Stomach smooth muscle (tissue), 2 donors: ENCODE measurements at regions not wholly inside any gene's neighbourhood (a gene's known extent, or its start where the extent isn't known, plus 50 kb on each side); places are given as distances from the start of the nearest gene placed in this dataset.
"Not testable (repeated sequence)": the region's sequence is repeated elsewhere in the genome, so short reads cannot be mapped to it uniquely, and the experiment has no call there.

Source experiments
- H3K27ac ChIP-seq: one replicate; pipeline ENCODE4 v1.7.0; 2013; ENCODE audit warnings: mild to moderate bottlenecking, low read length, inconsistent platforms
- H3K27me3 ChIP-seq, 2 donors: one replicate each; pipeline ENCODE4 v1.7.0; 2013; ENCODE audit warnings: low read length in 2 of 2; ENCODE audit not compliant: insufficient read depth in 2 of 2, control insufficient read depth in 1 of 2
- H3K36me3 ChIP-seq, 2 donors: one replicate each; pipeline ENCODE4 v1.7.0; 2013; ENCODE audit warnings: low read length in 2 of 2; ENCODE audit not compliant: control insufficient read depth in 2 of 2, insufficient read depth in 2 of 2
- H3K4me1 ChIP-seq: one replicate; pipeline ENCODE4 v1.7.0; 2013; ENCODE audit warnings: low read length; ENCODE audit not compliant: control insufficient read depth, insufficient read depth
- H3K4me3 ChIP-seq, 2 donors: one replicate each; pipeline ENCODE4 v1.7.0; 2013; ENCODE audit warnings: low read length in 2 of 2
- H3K9ac ChIP-seq, 2 donors: one replicate each; pipeline ENCODE4 v1.7.0; 2013; ENCODE audit warnings: low read length in 2 of 2, mild to moderate bottlenecking in 1 of 2
- H3K9me3 ChIP-seq, 2 donors: one replicate each; pipeline ENCODE4 v1.7.0; 2013; ENCODE audit warnings: low read length in 2 of 2; ENCODE audit not compliant: control insufficient read depth in 2 of 2
- donor health status: healthy.
- donor health status: Pancreatic carcinoma.

GRCh38 chr1:164093543-164093942, 465.4 kb upstream of the PBX1 start:
- Histone ChIP-seq H3K9ac (no peak overlapping the region), H3K9me3 (no peaks in the 10 kb centered on the region), H3K36me3 (no peaks in the 10 kb centered on the region), H3K4me3 (no peak overlapping the region), H3K27ac (no peak overlapping the region), H3K4me1 (no peaks in the 10 kb centered on the region), H3K27me3 (no peaks in the 10 kb centered on the region)

DNA sequence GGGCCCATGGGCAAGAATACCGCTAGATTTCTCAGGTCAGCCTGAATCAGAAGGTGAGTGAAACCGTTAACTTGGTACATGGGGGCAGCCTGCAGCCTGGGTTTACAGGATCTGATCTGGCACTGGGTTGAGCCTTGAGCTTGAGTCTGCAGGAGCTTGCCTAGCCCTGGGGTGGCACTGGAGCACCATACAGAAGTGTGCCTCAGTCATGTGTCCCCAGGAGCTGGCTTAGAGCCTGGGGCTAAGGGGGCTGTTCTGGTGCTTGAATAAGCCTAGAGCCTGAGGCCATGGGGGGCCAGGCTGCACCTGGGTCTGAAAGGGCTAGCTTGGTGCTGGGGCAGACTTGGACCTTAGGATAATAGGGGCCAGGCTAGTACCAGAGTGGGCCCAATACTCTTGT, 457.2 kb upstream of the PBX1 start:
- Histone ChIP-seq H3K36me3 (no peaks in the 10 kb centered on the region), H3K9ac (no peak overlapping the region), H3K27ac (no peak overlapping the region), H3K27me3 (no peaks in the 10 kb centered on the region), H3K9me3 (peaks cover 0 to 4% of the 10 kb centered on the region in 2 donors), H3K4me1 (no peaks in the 10 kb centered on the region), H3K4me3 (no peak overlapping the region)

DNA sequence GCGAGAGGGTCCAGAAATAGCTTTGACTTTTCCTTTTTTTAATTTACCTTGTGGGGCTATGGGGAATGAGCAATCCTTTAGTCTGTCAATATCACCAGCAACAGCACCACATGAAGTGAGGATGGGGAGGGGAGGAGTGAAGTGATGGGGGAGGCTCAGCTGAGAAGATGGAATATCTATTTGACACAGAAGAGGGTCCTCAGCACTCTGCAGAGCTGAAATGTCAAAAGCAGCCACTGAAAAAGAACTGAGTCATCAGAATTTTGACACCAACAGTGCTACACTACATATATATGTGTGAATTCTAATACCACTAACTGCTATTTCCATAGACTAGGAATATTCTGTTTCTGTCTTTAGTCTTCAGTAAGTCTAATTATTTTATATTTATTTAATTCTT, 427.0 kb upstream of the PBX1 start:
- H3K27ac ChIP-seq, result no peak overlapping the region
- H3K4me1 ChIP-seq, result no peaks in the 10 kb centered on the region
- no peak overlapping the region for H3K4me3 ChIP-seq
- no peaks in the 10 kb centered on the region for H3K27me3 ChIP-seq
- H3K9me3 ChIP-seq, result no peaks in the 10 kb centered on the region
- no peaks in the 10 kb centered on the region for H3K36me3 ChIP-seq
- H3K9ac ChIP-seq, result no peak overlapping the region

GRCh38 chr1:164137273-164137925, 421.6 kb upstream of the PBX1 start:
- Histone ChIP-seq H3K36me3 (no peaks in the 10 kb centered on the region), H3K27ac (no peak overlapping the region), H3K4me1 (no peaks in the 10 kb centered on the region), H3K9ac (no peak overlapping the region), H3K27me3 (no peaks in the 10 kb centered on the region), H3K4me3 (no peak overlapping the region), H3K9me3 (no peaks in the 10 kb centered on the region)

DNA sequence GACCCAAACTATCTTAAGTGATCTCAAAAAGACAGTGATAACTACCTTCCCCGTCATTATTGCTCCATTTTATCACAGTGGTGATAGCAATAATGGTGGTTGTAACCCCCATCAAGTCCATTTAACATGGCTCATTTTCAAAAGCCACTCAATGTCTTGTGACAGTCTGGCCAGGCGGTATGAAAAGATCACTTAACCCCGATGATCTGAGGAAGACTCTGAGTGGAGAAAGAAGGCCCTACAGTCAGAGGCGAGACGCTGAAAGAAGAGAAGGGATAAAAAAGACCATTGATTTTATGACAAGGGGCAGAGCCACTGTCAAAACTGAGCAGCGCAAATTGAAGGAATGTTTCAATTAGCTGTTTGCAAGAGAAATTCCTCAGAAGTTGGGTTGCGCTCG, 417.2 kb upstream of the PBX1 start:
- H3K9ac ChIP-seq, result no peak overlapping the region
- no peaks in the 10 kb centered on the region for H3K4me1 ChIP-seq

GRCh38 chr1:164154622-164155021, 404.4 kb upstream of the PBX1 start:
- no peak overlapping the region for H3K27ac ChIP-seq
- H3K9ac ChIP-seq, result no peak overlapping the region
- no peaks in the 10 kb centered on the region for H3K4me1 ChIP-seq
- H3K9me3 ChIP-seq, result no peaks in the 10 kb centered on the region
- H3K4me3 ChIP-seq, result no peak overlapping the region
- H3K36me3 ChIP-seq, result no peaks in the 10 kb centered on the region
- no peaks in the 10 kb centered on the region for H3K27me3 ChIP-seq

More for the DNA sequence above, 417.2 kb upstream of the PBX1 start:
- Histone ChIP-seq H3K27me3 (no peaks in the 10 kb centered on the region), H3K36me3 (no peaks in the 10 kb centered on the region), H3K27ac (no peak overlapping the region), H3K9me3 (no peaks in the 10 kb centered on the region), H3K4me3 (no peak overlapping the region)

DNA sequence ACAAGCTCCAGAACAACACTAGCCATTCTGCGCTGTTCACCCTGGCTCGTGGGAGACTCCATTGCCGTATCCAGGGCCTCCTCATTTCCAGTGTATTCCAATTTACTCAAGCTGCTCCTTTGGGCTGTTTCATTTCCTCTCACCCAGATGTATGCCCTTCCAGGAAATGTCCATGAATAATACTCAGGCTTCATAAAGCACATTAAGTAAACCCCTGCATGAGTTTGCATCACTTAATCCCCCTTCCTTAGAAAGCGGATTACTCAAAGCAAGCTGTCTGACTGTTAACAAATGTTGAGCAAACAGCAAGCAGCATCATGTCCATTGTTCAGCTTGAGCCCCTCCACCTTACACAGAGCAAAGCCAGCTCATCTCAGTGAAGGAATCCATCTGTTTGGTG, 403.6 kb upstream of the PBX1 start:
- H3K4me3 ChIP-seq, result no peak overlapping the region
- no peaks in the 10 kb centered on the region for H3K27me3 ChIP-seq
- no peak overlapping the region for H3K9ac ChIP-seq
- H3K27ac ChIP-seq, result no peak overlapping the region
- no peaks in the 10 kb centered on the region for H3K36me3 ChIP-seq
- no peaks in the 10 kb centered on the region for H3K4me1 ChIP-seq
- H3K9me3 ChIP-seq, result no peaks in the 10 kb centered on the region

DNA sequence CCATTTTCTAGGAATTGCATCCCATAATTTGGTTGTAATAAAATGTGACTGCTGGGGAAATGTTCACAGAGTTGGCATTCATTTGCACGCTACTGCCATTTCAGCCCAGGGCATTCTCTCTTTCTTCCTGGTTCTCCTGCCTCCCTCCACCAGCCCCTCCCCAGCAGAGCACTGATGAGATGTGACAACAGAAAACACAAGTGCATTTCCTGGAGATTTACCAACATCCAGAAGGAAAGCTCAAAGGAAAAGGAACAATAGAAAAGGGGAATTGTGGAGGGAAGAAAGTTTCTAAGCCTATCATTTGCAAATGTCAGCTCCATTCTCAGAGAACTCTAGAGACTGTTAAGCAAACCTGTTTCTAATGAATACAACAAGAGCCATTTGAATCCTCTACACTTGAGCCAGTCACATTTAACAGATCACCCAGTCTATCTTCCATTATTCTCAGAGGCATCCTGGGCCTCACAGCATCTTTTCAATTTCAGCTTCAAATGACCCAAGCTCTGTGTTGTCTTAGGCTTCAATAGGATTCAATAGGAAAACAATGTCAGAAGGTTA, 395.6 kb upstream of the PBX1 start:
- no peak overlapping the region for H3K9ac ChIP-seq
- no peaks in the 10 kb centered on the region for H3K36me3 ChIP-seq
- H3K27me3 ChIP-seq, result no peaks in the 10 kb centered on the region
- no peak overlapping the region for H3K4me3 ChIP-seq
- no peaks in the 10 kb centered on the region for H3K9me3 ChIP-seq
- no peak overlapping the region for H3K27ac ChIP-seq
- no peaks in the 10 kb centered on the region for H3K4me1 ChIP-seq

DNA sequence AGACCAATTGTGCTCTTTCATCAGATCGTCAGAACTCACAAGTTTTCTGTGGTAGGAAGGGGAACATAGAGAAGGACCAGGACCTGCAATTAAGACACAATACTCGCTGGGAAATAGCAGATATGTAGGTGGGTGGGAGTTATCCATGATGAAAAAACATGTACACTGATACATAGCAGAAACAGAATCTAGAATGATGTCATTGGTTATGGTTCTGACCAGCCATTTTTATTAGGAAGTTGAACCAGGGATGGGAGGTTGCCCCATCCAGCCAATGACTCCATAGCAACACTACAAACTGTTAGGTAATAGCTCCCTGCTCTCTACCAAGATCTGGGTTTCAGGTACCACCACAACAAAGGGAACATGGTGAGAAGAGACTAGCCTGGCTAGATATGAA, 393.5 kb upstream of the PBX1 start:
- H3K9me3 ChIP-seq, result no peaks in the 10 kb centered on the region
- H3K27me3 ChIP-seq, result no peaks in the 10 kb centered on the region
- no peak overlapping the region for H3K27ac ChIP-seq
- no peaks in the 10 kb centered on the region for H3K36me3 ChIP-seq
- no peaks in the 10 kb centered on the region for H3K4me1 ChIP-seq
- H3K4me3 ChIP-seq, result no peak overlapping the region
- no peak overlapping the region for H3K9ac ChIP-seq

- not testable (repeated sequence) for H3K9me3 ChIP-seq, H3K27ac ChIP-seq, H3K36me3 ChIP-seq, H3K4me3 ChIP-seq, H3K9ac ChIP-seq, H3K4me1 ChIP-seq, H3K27me3 ChIP-seq
Observed at GRCh38 chr1:164166454-164166853, 392.5 kb upstream of the PBX1 start.

DNA sequence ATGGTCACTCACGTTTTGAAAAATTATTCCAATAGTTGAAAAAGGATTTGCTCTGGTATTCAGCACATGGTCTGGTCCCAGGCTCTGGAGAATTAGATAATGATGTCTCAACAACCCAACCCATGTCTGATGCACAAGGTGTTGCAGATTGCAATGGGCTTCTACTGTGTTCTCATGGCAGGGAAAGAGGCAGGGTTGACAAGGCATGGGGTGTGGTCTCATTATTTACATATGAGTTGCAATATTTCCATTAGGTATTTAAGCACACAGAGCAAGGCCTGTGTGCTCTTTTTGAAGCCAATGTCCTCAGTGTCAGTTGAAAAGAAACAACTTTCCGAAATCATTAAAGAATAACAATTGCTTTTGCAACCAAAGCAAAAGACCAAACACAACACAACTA, 381.9 kb upstream of the PBX1 start:
- Histone ChIP-seq H3K36me3 (no peaks in the 10 kb centered on the region), H3K9me3 (no peaks in the 10 kb centered on the region), H3K4me3 (no peak overlapping the region), H3K9ac (no peak overlapping the region), H3K27ac (no peak overlapping the region), H3K27me3 (no peaks in the 10 kb centered on the region), H3K4me1 (no peaks in the 10 kb centered on the region)
